HG03108 (cell line): ENCODE measurements at regions not wholly inside any gene's neighbourhood (a gene's known extent, or its start where the extent isn't known, plus 50 kb on each side); places are given as distances from the start of the nearest gene placed in this dataset.

ENCODE experiments used
- ATAC-seq: cut with Tn5 transposase; IDR thresholded peaks from one replicate; pipeline ENCODE4 v1.9.1; 2021; ENCODE audit warnings: moderate library complexity; ENCODE audit not compliant: unreplicated experiment

DNA sequence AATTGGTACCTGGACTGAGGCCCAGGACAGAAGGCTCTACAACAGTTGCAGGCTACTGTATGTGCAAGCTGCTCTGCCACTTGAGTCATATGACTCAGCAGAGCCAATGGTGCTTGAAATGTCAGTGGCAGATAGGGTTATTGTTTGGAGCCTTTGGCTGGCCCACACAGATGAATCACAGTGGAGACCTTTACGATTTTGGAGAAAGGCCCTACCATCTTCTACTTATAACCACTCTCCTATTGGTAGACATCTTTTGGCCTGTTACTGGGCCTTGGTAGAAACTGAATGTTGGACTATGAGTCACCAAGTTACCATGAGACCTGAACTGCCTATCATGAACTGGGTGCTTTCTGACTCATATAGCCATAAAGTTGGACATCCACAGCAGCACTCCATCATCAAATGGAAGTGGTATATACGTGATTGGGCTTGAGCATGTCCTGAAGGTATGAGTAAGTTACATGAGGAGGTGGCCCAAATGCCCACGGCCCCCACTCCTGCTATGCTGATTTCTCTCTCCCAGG, 88.9 kb upstream of the NRXN1 start:
- ATAC-seq, result no peak

- no peak for ATAC-seq
Observed at GRCh38 chr2:51111532-51111931, 79.6 kb upstream of the NRXN1 start.

DNA sequence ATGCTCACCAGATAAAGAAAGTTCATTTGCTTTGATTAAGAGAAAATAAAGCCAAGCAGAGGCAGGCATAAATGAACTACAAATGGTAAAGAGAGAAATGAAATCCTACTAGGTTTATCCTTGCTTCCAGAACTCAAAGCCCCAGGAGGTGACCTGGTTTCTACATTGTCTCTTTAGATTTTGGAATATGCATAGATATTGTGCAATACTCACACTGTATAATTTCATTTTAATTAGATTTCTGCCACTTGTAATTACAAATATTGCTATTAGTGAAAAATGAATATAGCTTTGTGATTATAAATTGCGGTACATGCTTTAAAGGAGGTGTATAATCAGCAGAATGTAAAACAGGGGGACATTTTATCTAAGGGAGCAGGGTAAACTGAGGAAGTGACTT, 76.9 kb upstream of the NRXN1 start:
- no peak for ATAC-seq

GRCh38 chr2:51107841-51108240, 75.9 kb upstream of the NRXN1 start:
- ATAC-seq, result no peak

DNA sequence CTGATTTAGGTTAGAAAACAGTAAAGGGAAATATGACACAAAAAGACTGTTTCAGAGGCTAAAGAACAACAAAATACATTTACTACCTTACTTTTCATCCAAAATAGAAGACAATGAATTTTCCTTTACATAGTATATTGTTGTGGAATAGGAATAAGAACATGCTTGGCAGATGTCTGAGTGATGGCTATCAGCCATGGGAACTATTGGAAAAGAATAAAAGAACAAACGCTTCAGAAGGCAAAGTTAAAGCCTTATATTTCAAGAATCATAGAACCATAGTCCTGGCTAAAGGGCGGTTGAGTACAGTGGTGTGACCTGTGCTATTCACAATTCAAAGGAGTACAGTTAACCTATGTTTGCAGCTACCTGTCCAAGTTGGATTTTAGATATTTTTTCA, 73.9 kb upstream of the NRXN1 start:
- ATAC-seq, result no peak

DNA sequence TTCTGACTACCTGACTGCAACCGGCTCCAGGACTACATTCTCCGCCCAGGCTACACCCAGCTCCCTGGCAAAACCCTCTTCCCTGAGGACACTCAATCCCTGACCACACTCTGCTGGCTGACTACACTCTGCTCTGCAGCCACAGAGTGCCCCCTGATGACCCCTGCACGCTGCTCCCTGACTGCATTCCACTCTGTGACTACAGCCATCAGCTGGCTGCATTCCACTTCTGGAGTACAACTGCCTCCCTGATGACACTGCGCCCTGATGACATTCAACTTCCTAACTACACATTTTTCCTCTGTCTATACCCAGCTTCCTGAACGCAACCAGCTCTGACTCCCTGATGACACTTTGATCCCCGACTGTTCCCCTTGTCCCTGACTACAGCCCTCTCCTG, 71.3 kb upstream of the NRXN1 start:
- no peak for ATAC-seq

DNA sequence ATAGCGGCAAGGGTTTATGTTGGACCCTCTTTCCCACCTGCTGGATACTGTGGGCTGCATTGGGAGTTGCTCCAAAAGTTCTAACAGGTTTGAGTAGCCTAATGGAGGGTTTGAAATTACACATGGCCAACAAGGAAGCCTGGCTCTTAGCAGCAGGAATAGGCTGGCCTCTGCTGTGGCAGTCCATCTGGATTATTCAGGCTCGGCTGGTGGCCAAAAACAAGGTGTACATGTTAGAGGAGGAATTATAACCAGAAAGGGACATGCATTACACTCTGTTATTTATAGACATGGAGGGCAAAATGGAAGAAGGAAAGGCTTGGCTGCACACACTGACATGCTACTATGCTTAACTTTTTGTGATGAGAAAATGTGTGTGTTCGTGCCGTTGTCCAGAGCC, 61.1 kb upstream of the NRXN1 start:
- no peak for ATAC-seq

DNA sequence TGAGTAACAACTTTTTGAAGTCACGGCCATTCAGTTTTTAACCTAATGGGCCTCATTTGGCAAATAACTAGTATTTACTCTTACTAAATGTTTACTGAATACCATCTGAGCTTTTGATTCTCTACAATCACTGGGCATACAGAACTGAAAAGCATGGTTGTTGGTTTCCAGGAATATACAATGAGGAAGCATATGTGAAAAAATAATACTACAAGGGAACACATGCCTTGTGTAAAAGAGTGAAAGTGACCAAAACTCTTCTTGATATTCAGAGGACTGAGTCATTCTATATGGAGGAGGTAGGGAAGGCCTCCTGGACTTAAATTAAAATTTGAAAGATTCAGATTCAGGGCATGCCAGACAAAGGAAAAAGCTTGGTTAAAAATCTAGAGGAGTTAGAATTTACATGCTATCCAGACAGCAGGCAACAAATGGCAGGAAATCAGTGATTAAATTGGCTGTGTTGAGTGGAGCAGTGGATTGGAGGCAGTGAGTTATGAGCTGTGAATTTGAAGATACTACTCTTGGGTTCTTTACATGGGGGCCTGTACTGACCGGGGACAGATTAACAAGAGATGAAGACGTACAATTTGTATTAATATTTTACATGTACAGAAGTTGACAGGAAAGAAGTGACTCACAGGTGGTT, 53.6 kb upstream of the NRXN1 start:
- no peak for ATAC-seq

DNA sequence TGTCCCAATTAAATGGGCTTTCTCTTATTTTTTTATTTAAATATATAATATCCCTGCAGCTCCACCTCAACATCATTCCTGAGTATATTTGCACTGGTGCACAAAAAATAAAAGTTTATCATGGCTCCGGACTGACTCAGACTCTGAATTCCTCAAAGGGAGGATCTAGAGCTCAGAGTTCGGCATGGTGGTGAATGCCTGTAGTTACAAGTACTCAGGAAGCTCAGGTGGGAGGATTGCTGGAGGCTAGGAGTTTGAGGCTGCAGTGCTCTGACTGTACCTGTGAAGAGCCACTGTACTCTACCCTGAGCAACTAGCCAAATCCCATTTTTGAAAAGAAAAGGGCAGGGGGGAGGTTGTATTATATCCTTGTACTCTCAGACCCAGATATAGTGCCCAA, 52.8 kb upstream of the NRXN1 start:
- no peak for ATAC-seq
